ENCODE measurements at regions not wholly inside any gene's neighbourhood (a gene's known extent, or its start where the extent isn't known, plus 50 kb on each side); places are given as distances from the start of the nearest gene placed in this dataset.

- H3K79me2 ChIP-seq (ENCODE audit: insufficient read depth, low read depth) = no peaks in the 10 kb centered on the region
- no peak overlapping the region for H2AFZ ChIP-seq (ENCODE audit: low read depth)
- no peak overlapping the region for H3K4me2 ChIP-seq
- no peak overlapping the region for H3K27ac ChIP-seq
- H3K27me3 ChIP-seq (ENCODE audit: insufficient read depth, low read depth) = no peaks in the 10 kb centered on the region
- no peaks in the 10 kb centered on the region for H4K20me1 ChIP-seq (ENCODE audit: insufficient read depth)
- no peak overlapping the region for H3K9ac ChIP-seq
- no peaks in the 10 kb centered on the region for H3K36me3 ChIP-seq (ENCODE audit: insufficient read depth)
- no peak overlapping the region for H3K4me3 ChIP-seq (IDR thresholded peaks at IDR 0.05; ENCODE audit: insufficient read depth, low read depth, low read length)
- peaks cover 7% of the 10 kb centered on the region for H3K4me1 ChIP-seq (ENCODE audit: low read depth, poor library complexity, severe bottlenecking)
- TF ChIP-seq CTCF (conservative IDR thresholded peaks at IDR 0.05; ENCODE audit: low read depth, low read length) = no peak
These were observed 622.1 kb downstream of the ARL4A start for GRCh38 chr7:13309535-13309934.

GRCh38 chr7:13312307-13312706 lies 624.9 kb downstream of the ARL4A start:
- Histone ChIP-seq H3K27ac (no peak overlapping the region), H3K36me3 (ENCODE audit: insufficient read depth) (no peaks in the 10 kb centered on the region), H3K27me3 (ENCODE audit: insufficient read depth, low read depth) (no peaks in the 10 kb centered on the region), H3K4me3 (IDR thresholded peaks at IDR 0.05; ENCODE audit: insufficient read depth, low read depth, low read length) (no peak overlapping the region), H4K20me1 (ENCODE audit: insufficient read depth) (no peaks in the 10 kb centered on the region), H3K79me2 (ENCODE audit: insufficient read depth, low read depth) (no peaks in the 10 kb centered on the region), H3K4me2 (no peak overlapping the region), H2AFZ (ENCODE audit: low read depth) (no peak overlapping the region), H3K9ac (no peak overlapping the region), H3K4me1 (ENCODE audit: low read depth, poor library complexity, severe bottlenecking) (peaks cover 7% of the 10 kb centered on the region)
- TF ChIP-seq CTCF (conservative IDR thresholded peaks at IDR 0.05; ENCODE audit: low read depth, low read length) = no peak

- no peak for TF ChIP-seq CTCF (conservative IDR thresholded peaks at IDR 0.05; ENCODE audit: low read depth, low read length)
- Histone ChIP-seq H3K9ac (no peak overlapping the region), H3K4me1 (ENCODE audit: low read depth, poor library complexity, severe bottlenecking) (no peaks in the 10 kb centered on the region), H4K20me1 (ENCODE audit: insufficient read depth) (no peaks in the 10 kb centered on the region), H3K27me3 (ENCODE audit: insufficient read depth, low read depth) (no peaks in the 10 kb centered on the region), H3K36me3 (ENCODE audit: insufficient read depth) (no peaks in the 10 kb centered on the region), H3K27ac (no peak overlapping the region), H3K79me2 (ENCODE audit: insufficient read depth, low read depth) (no peaks in the 10 kb centered on the region), H2AFZ (ENCODE audit: low read depth) (no peak overlapping the region), H3K4me3 (IDR thresholded peaks at IDR 0.05; ENCODE audit: insufficient read depth, low read depth, low read length) (no peak overlapping the region), H3K4me2 (no peak overlapping the region)
These were observed 632.9 kb downstream of the ARL4A start for GRCh38 chr7:13320333-13320732.

- H3K4me2 ChIP-seq = no peak overlapping the region
- H3K27me3 ChIP-seq (ENCODE audit: insufficient read depth, low read depth) = no peaks in the 10 kb centered on the region
- H3K27ac ChIP-seq = no peak overlapping the region
- H3K4me3 ChIP-seq (IDR thresholded peaks at IDR 0.05; ENCODE audit: insufficient read depth, low read depth, low read length) = no peak overlapping the region
- H3K36me3 ChIP-seq (ENCODE audit: insufficient read depth) = no peaks in the 10 kb centered on the region
- H3K4me1 ChIP-seq (ENCODE audit: low read depth, poor library complexity, severe bottlenecking) = no peaks in the 10 kb centered on the region
- no peak overlapping the region for H3K9ac ChIP-seq
- H4K20me1 ChIP-seq (ENCODE audit: insufficient read depth) = no peaks in the 10 kb centered on the region
- TF ChIP-seq CTCF (conservative IDR thresholded peaks at IDR 0.05; ENCODE audit: low read depth, low read length) = no peak
- no peak overlapping the region for H2AFZ ChIP-seq (ENCODE audit: low read depth)
- H3K79me2 ChIP-seq (ENCODE audit: insufficient read depth, low read depth) = no peaks in the 10 kb centered on the region
These were observed 633.9 kb downstream of the ARL4A start for GRCh38 chr7:13321316-13321715.

- Histone ChIP-seq H4K20me1 (ENCODE audit: insufficient read depth) (no peaks in the 10 kb centered on the region), H2AFZ (ENCODE audit: low read depth) (no peak overlapping the region), H3K4me2 (no peak overlapping the region), H3K36me3 (ENCODE audit: insufficient read depth) (no peaks in the 10 kb centered on the region), H3K9ac (no peak overlapping the region), H3K4me3 (IDR thresholded peaks at IDR 0.05; ENCODE audit: insufficient read depth, low read depth, low read length) (no peak overlapping the region), H3K27me3 (ENCODE audit: insufficient read depth, low read depth) (no peaks in the 10 kb centered on the region), H3K4me1 (ENCODE audit: low read depth, poor library complexity, severe bottlenecking) (no peaks in the 10 kb centered on the region), H3K79me2 (ENCODE audit: insufficient read depth, low read depth) (no peaks in the 10 kb centered on the region), H3K27ac (no peak overlapping the region)
- no peak for TF ChIP-seq CTCF (conservative IDR thresholded peaks at IDR 0.05; ENCODE audit: low read depth, low read length)
These were observed 634.7 kb downstream of the ARL4A start for GRCh38 chr7:13322126-13322525.

All from KMS-11 (cell line).